GM12878 (cell line): ENCODE measurements at regions not wholly inside any gene's neighbourhood (a gene's known extent, or its start where the extent isn't known, plus 50 kb on each side); places are given as distances from the start of the nearest gene placed in this dataset.
A peak's percentile ranks its signal among the peaks of the same experiment; 100 is the strongest.

ENCODE experiments used
- ATAC-seq: fragments of 200-7000 bp; cut with Tn5 transposase; 3 replicates; pipeline ENCODE4 v1.9.1; 2020; ENCODE audit warnings: mild to moderate bottlenecking, moderate library complexity
- BruUV-seq: library from RNA; stranded (reverse); fragments of 400-500 nt; replicated peaks from 2 replicates; lab custom pipeline; 2021; lab: Mats Ljungman, UMichigan
- CTCF ChIA-PET: fragments of 300-600 bp; sonication (Branson Sonifier 250); formaldehyde crosslinking; extraction: SDS; loops from one replicate; lab custom pipeline; 2021; ENCODE audit warnings: inconsistent platforms; lab: Yijun Ruan, JAX
- POLR2A ChIA-PET: fragments of 350-600 bp; formaldehyde crosslinking; extraction: SDS; loops from one replicate; lab custom pipeline; 2021; ENCODE audit warnings: inconsistent platforms; lab: Charles Lee
- RAD21 ChIA-PET: fragments of 300-600 bp; sonication (Branson Sonifier 250); formaldehyde crosslinking; loops from one replicate; lab custom pipeline; 2023; ENCODE audit warnings: antibody characterized with exemption; ENCODE audit not compliant: unreplicated experiment; lab: Charles Lee
- SMC1A ChIA-PET: fragments of 300-600 bp; sonication (Branson Sonifier 250); formaldehyde crosslinking; loops from one replicate; lab custom pipeline; 2023; ENCODE audit not compliant: unreplicated experiment, uncharacterized antibody; lab: Charles Lee
- DNase-seq: peaks from one replicate; pipeline ENCODE4 v3.0.0-alpha.2; 2011; ENCODE audit warnings: low read depth, low spot score
- FAIRE-seq: peaks from 3 replicates; lab custom pipeline; 2011; peaks lifted over from hg19 to GRCh38; lab: Jason Lieb, UNC
- H2AFZ ChIP-seq: 2 replicates; pipeline ENCODE4 v1.6.0; 2011; ENCODE audit warnings: low read depth, low read length, control low read depth; ENCODE audit not compliant: control insufficient read depth
- H3K27ac ChIP-seq: 2 replicates; pipeline ENCODE4 v1.5.1; 2011; ENCODE audit warnings: control low read depth; ENCODE audit not compliant: control insufficient read depth, insufficient read depth
- H3K27me3 ChIP-seq, 2 experiments: replicated peaks in 1 of 2; 2 replicates each; pipeline versions ENCODE4 v1.6.0 to v1.6.1; 2011; ENCODE audit warnings: low read length in 1 of 2; ENCODE audit not compliant: control insufficient read depth in 2 of 2, insufficient read depth in 2 of 2
- H3K36me3 ChIP-seq, 2 experiments: 2 replicates each; pipeline ENCODE4 v1.5.1; 2011; ENCODE audit warnings: low read length in 1 of 2; ENCODE audit not compliant: control insufficient read depth in 2 of 2, insufficient read depth in 2 of 2
- H3K4me1 ChIP-seq: 2 replicates; pipeline ENCODE4 v1.6.1; 2011; ENCODE audit warnings: mild to moderate bottlenecking, low read length, moderate library complexity, mixed read lengths; ENCODE audit not compliant: control insufficient read depth, insufficient read depth
- H3K4me2 ChIP-seq: 2 replicates; pipeline ENCODE4 v1.6.0; 2011; ENCODE audit warnings: control low read depth; ENCODE audit not compliant: control insufficient read depth, insufficient read depth
- H3K4me3 ChIP-seq: fragments of 200-600 bp; sonication (generic); 2 replicates; pipeline ENCODE4 v1.5.1; 2016
- H3K79me2 ChIP-seq: 2 replicates; pipeline ENCODE4 v1.6.0; 2011; ENCODE audit warnings: low read length; ENCODE audit not compliant: control insufficient read depth, insufficient read depth
- H3K9ac ChIP-seq: 2 replicates; pipeline ENCODE4 v1.8.0; 2011; ENCODE audit warnings: low read length, control low read depth, mixed read lengths; ENCODE audit not compliant: control insufficient read depth, insufficient read depth
- H3K9me3 ChIP-seq: replicated peaks from 3 replicates; pipeline ENCODE4 v1.5.1; 2011; ENCODE audit warnings: mild to moderate bottlenecking, low read length; ENCODE audit not compliant: control insufficient read depth, insufficient read depth
- H4K20me1 ChIP-seq: 2 replicates; pipeline ENCODE4 v1.6.0; 2011; ENCODE audit not compliant: control insufficient read depth, insufficient read depth
- BACH1 ChIP-seq: fragments of 450-650 bp; IDR thresholded peaks from 2 replicates; pipeline ENCODE4 v1.6.1; 2017; ENCODE audit warnings: mild to moderate bottlenecking, borderline replicate concordance
- ESRRA ChIP-seq: IDR thresholded peaks from 2 replicates; pipeline ENCODE4 v1.6.1; 2012; ENCODE audit warnings: mild to moderate bottlenecking, low read length, improper control_type of control experiment
- MXI1 ChIP-seq: fragments of 150-350 bp; IDR thresholded peaks from 2 replicates; pipeline ENCODE4 v1.6.1; 2011; ENCODE audit warnings: low read depth, mild to moderate bottlenecking, inconsistent platforms, low read length, improper control_type of control experiment
- NFYA ChIP-seq: IDR thresholded peaks from 2 replicates; pipeline ENCODE4 v1.6.1; 2011; ENCODE audit warnings: low read depth, mild to moderate bottlenecking, low read length, improper control_type of control experiment, borderline replicate concordance
- NFYB ChIP-seq: IDR thresholded peaks from 2 replicates; pipeline ENCODE4 v1.6.1; 2011; ENCODE audit warnings: low read depth, mild to moderate bottlenecking, low read length, improper control_type of control experiment, moderate library complexity; ENCODE audit not compliant: insufficient read depth
- RELA ChIP-seq: fragments of 450-650 bp; IDR thresholded peaks from 2 replicates; pipeline ENCODE4 v1.8.0; 2014; ENCODE audit warnings: borderline replicate concordance; ENCODE audit not compliant: partially characterized antibody
- SMC3 ChIP-seq: IDR thresholded peaks from 2 replicates; pipeline ENCODE4 v1.6.1; 2011; ENCODE audit warnings: low read length, improper control_type of control experiment, borderline replicate concordance
- SREBF1 ChIP-seq: IDR thresholded peaks from 2 replicates; pipeline ENCODE4 v1.6.1; 2012; ENCODE audit warnings: mild to moderate bottlenecking, low read length
- SUPT20H ChIP-seq: IDR thresholded peaks from 2 replicates; pipeline ENCODE4 v1.6.1; 2011; ENCODE audit warnings: low read depth, mild to moderate bottlenecking, low read length, moderate library complexity, borderline replicate concordance; ENCODE audit not compliant: control insufficient read depth
- USF2 ChIP-seq: IDR thresholded peaks from 2 replicates; pipeline ENCODE4 v1.6.1; 2011; ENCODE audit warnings: low read depth, low read length, improper control_type of control experiment, borderline replicate concordance
- ZBTB4 ChIP-seq: fragments of 450-650 bp; formaldehyde crosslinking; IDR thresholded peaks from 2 replicates; pipeline ENCODE4 v1.4.0; 2022; ENCODE audit warnings: mild to moderate bottlenecking, moderate library complexity
- WGBS: methylation state at CpG from one replicate; pipeline ENCODE4 v1.1.6; 2016; ENCODE audit warnings: low lambda C conversion rate; ENCODE audit not compliant: insufficient replicate concordance, insufficient coverage; ENCODE audit errors: missing lambda C conversion rate; 5-methylcytosine and 5-hydroxymethylcytosine counted together
- in situ Hi-C: fragments of 300-500 bp; cut with MboI; formaldehyde crosslinking; loops from 9 replicates; pipeline ENCODE4 v1.14.3; 2018; ENCODE audit warnings: mixed read lengths
- intact Hi-C: fragments of 100-400 bp; cut with micrococcal nuclease; formaldehyde crosslinking; loops from one replicate; pipeline ENCODE4 v1.14.2; 2022; ENCODE audit not compliant: unreplicated experiment

- WGBS: 97% methylated on average over 11 of the region's 11 CpGs
- no peak overlapping the region for H3K4me2 ChIP-seq
- no TSS peak for BruUV-seq
- no peak overlapping the region for H2AFZ ChIP-seq
- H3K27ac ChIP-seq: no peak overlapping the region
- H3K4me3 ChIP-seq: no peak overlapping the region
- RAD21 ChIA-PET: no interaction called here
- ATAC-seq (no peak), DNase-seq (no peak), FAIRE-seq (no peak)
- peaks cover 7% of the 10 kb centered on the region; the same call in 2 of the 3 replicates for H3K9me3 ChIP-seq
- no peaks in the 10 kb centered on the region for H3K27me3 ChIP-seq
- SMC1A ChIA-PET: interaction anchor here (1.7 kb wide), 1 partner anchor 106 kb away, joined by 5 read pairs; no protein-coding TSS in a partner anchor
- no peaks in the 10 kb centered on the region for H3K36me3 ChIP-seq
- CTCF ChIA-PET: no interaction called here
- H3K79me2 ChIP-seq: no peaks in the 10 kb centered on the region
- in situ Hi-C loops (loop anchor here (5.0 to 10.0 kb wide), 2 partner anchors 402 to 1166 kb away; no protein-coding TSS in a partner anchor), intact Hi-C loops (no loop called here)
- TF ChIP-seq ESRRA: no peak
- H3K9ac ChIP-seq: no peak overlapping the region
- H4K20me1 ChIP-seq: no peaks in the 10 kb centered on the region
- H3K4me1 ChIP-seq: peaks cover 19% of the 10 kb centered on the region
- POLR2A ChIA-PET: no interaction called here
Observed at GRCh38 chr12:103100257-103100831, 142.9 kb downstream of the ASCL1 start.

GRCh38 chr12:103102225-103102744 lies 144.8 kb downstream of the ASCL1 start:
- DNase-seq (peak; percentile 72), FAIRE-seq (peak; percentile 71), ATAC-seq (peak; percentile 91)
- ChIA-PET CTCF (interaction anchor here (0.7 to 3.0 kb wide), 17 partner anchors 10 to 446 kb away, joined by 3 to 14 read pairs (median 3); no protein-coding TSS in a partner anchor), SMC1A (interaction anchor here (0.7 to 5.5 kb wide), 33 partner anchors 9 to 446 kb away, joined by 3 to 39 read pairs (median 4); no protein-coding TSS in a partner anchor), POLR2A (interaction anchor here (0.7 to 2.1 kb wide), 13 partner anchors 10 to 177 kb away, joined by 3 to 16 read pairs (median 4); no protein-coding TSS in a partner anchor), RAD21 (interaction anchor here (0.6 to 7.4 kb wide), 25 partner anchors 9 to 446 kb away, joined by 3 to 67 read pairs (median 5); partner anchors contain the start of gene ASCL1)
- in situ Hi-C loops (loop anchor here (5.0 to 10.0 kb wide), 2 partner anchors 400 to 1167 kb away; no protein-coding TSS in a partner anchor), intact Hi-C loops (loop anchor here (2.0 kb wide), 1 partner anchor 339 kb away; no protein-coding TSS in a partner anchor)
- Histone ChIP-seq H3K9me3 (peaks cover 7% of the 10 kb centered on the region; the same call in 2 of the 3 replicates), H3K36me3 (no peaks in the 10 kb centered on the region), H3K4me2 (peak overlapping the region; percentile 78), H2AFZ (peak overlapping the region; percentile 82), H4K20me1 (no peaks in the 10 kb centered on the region), H3K4me3 (no peak overlapping the region), H3K79me2 (no peaks in the 10 kb centered on the region), H3K9ac (no peak overlapping the region), H3K27ac (peak overlapping the region; percentile 82), H3K27me3 (no peaks in the 10 kb centered on the region), H3K4me1 (peaks cover 29% of the 10 kb centered on the region)
- WGBS: 0% methylated on average over 2 of the region's 2 CpGs
- BruUV-seq: no TSS peak
- TF ChIP-seq USF2 (no peak), MXI1 (no peak), RELA (peak; percentile 31), NFYB (no peak), BACH1 (peak; percentile 73; the same call in 1 of the 2 replicates), SUPT20H (no peak), SREBF1 (no peak), SMC3 (no peak; the same call in 1 of the 2 replicates), ZBTB4 (CRISPR knock-in tag) (no peak), NFYA (no peak)
